DND-41 (cell line): ENCODE measurements at regions not wholly inside any gene's neighbourhood (a gene's known extent, or its start where the extent isn't known, plus 50 kb on each side); places are given as distances from the start of the nearest gene placed in this dataset.

Experiments used
- ATAC-seq: fragments of 200-7000 bp; cut with Tn5 transposase; 3 replicates; pipeline ENCODE4 v1.9.1; 2021; ENCODE audit warnings: low read depth; ENCODE audit not compliant: insufficient read depth
- DNase-seq: peaks from one replicate; pipeline ENCODE4 v3.0.0-alpha.2; 2020
- H2AFZ ChIP-seq: 2 replicates; pipeline ENCODE4 v1.6.0; 2012; ENCODE audit warnings: low read depth, low read length
- H3K27ac ChIP-seq: 2 replicates; pipeline ENCODE4 v1.5.1; 2012; ENCODE audit warnings: low read length, inconsistent platforms
- H3K27me3 ChIP-seq: fragments of 200-600 bp; sonication (generic); 2 replicates; pipeline ENCODE4 v1.6.0; 2012; ENCODE audit warnings: low read length, mild to moderate bottlenecking, inconsistent platforms; ENCODE audit not compliant: insufficient read depth, poor library complexity
- H3K36me3 ChIP-seq: 2 replicates; pipeline ENCODE4 v1.5.1; 2012; ENCODE audit warnings: low read length, inconsistent platforms; ENCODE audit not compliant: insufficient read depth
- H3K4me1 ChIP-seq: 2 replicates; pipeline ENCODE4 v1.5.1; 2012; ENCODE audit warnings: mild to moderate bottlenecking, low read length; ENCODE audit not compliant: insufficient read depth
- H3K4me2 ChIP-seq: 2 replicates; pipeline ENCODE4 v1.6.0; 2012; ENCODE audit warnings: mild to moderate bottlenecking, moderate library complexity, low read length, inconsistent platforms; ENCODE audit not compliant: insufficient read depth
- H3K4me3 ChIP-seq, 2 experiments: fragments of 200-600 bp in 1 of 2; shearing (Covaris generic) in 1 of 2; 2 replicates each; pipeline ENCODE4 v1.5.1; 2012 to 2016; ENCODE audit warnings: inconsistent platforms in 2 of 2, low read length in 2 of 2, mild to moderate bottlenecking in 2 of 2, low read depth in 1 of 2, moderate library complexity in 1 of 2
- H3K79me2 ChIP-seq: 2 replicates; pipeline ENCODE4 v1.6.0; 2012; ENCODE audit warnings: low read length, inconsistent platforms; ENCODE audit not compliant: insufficient read depth
- H3K9ac ChIP-seq: 2 replicates; pipeline ENCODE4 v1.6.0; 2012; ENCODE audit warnings: low read depth, mild to moderate bottlenecking, inconsistent platforms, low read length, moderate library complexity
- H3K9me3 ChIP-seq: 2 replicates; pipeline ENCODE4 v1.5.1; 2012; ENCODE audit warnings: low read length, moderate library complexity, mild to moderate bottlenecking, inconsistent platforms; ENCODE audit not compliant: insufficient read depth, severe bottlenecking
- H4K20me1 ChIP-seq: 2 replicates; pipeline ENCODE4 v1.6.0; 2012; ENCODE audit warnings: low read length; ENCODE audit not compliant: insufficient read depth
- CTCF ChIP-seq: IDR thresholded peaks from 2 replicates; pipeline ENCODE4 v1.5.1; 2012; ENCODE audit warnings: borderline replicate concordance, low read length, moderate library complexity, mild to moderate bottlenecking; ENCODE audit not compliant: poor library complexity, severe bottlenecking; ENCODE audit errors: extremely low read depth
- EZH2 ChIP-seq: IDR thresholded peaks from 3 replicates; pipeline ENCODE4 v1.6.1; 2012; ENCODE audit warnings: borderline replicate concordance, low read depth, mild to moderate bottlenecking, moderate library complexity, low read length, inconsistent platforms; ENCODE audit not compliant: severe bottlenecking

GRCh38 chr3:111465081-111465670, 76.8 kb upstream of the CD96 start:
- H3K4me2 ChIP-seq, result no peak overlapping the region
- H3K9ac ChIP-seq, result no peak overlapping the region
- H2AFZ ChIP-seq, result no peak overlapping the region
- H3K4me1 ChIP-seq, result no peaks in the 10 kb centered on the region
- H3K36me3 ChIP-seq, result no peaks in the 10 kb centered on the region
- no peaks in the 10 kb centered on the region for H3K27me3 ChIP-seq
- no peaks in the 10 kb centered on the region for H3K79me2 ChIP-seq
- DNase-seq, result no peak
- H4K20me1 ChIP-seq, result no peaks in the 10 kb centered on the region
- no peaks in the 10 kb centered on the region for H3K9me3 ChIP-seq
- TF ChIP-seq CTCF (no peak), EZH2 (no peak)
- H3K27ac ChIP-seq, result no peak overlapping the region
- no peak overlapping the region for H3K4me3 ChIP-seq
- no peak for ATAC-seq

- no peak for ATAC-seq
- no peaks in the 10 kb centered on the region for H3K79me2 ChIP-seq
- no peaks in the 10 kb centered on the region for H4K20me1 ChIP-seq
- H3K9ac ChIP-seq, result no peak overlapping the region
- no peak overlapping the region for H3K4me2 ChIP-seq
- no peaks in the 10 kb centered on the region for H3K27me3 ChIP-seq
- H2AFZ ChIP-seq, result no peak overlapping the region
- H3K4me3 ChIP-seq, result no peak overlapping the region
- H3K36me3 ChIP-seq, result no peaks in the 10 kb centered on the region
- no peaks in the 10 kb centered on the region for H3K9me3 ChIP-seq
- TF ChIP-seq EZH2, result no peak
- no peak for TF ChIP-seq CTCF
- DNase-seq, result no peak
- no peaks in the 10 kb centered on the region for H3K4me1 ChIP-seq
- H3K27ac ChIP-seq, result no peak overlapping the region
Observed at GRCh38 chr3:111470032-111470431, 72.0 kb upstream of the CD96 start.

GRCh38 chr3:111471831-111472230, 70.2 kb upstream of the CD96 start:
- H3K4me3 ChIP-seq, result no peak overlapping the region
- no peak for TF ChIP-seq CTCF
- TF ChIP-seq EZH2, result no peak
- no peaks in the 10 kb centered on the region for H4K20me1 ChIP-seq

GRCh38 chr3:111472556-111472955, 69.4 kb upstream of the CD96 start:
- Histone ChIP-seq H3K79me2 (no peaks in the 10 kb centered on the region), H3K36me3 (no peaks in the 10 kb centered on the region), H3K9ac (no peak overlapping the region), H3K4me2 (no peak overlapping the region), H4K20me1 (no peaks in the 10 kb centered on the region), H3K4me3 (no peak overlapping the region), H3K9me3 (no peaks in the 10 kb centered on the region), H3K4me1 (no peaks in the 10 kb centered on the region), H3K27me3 (no peaks in the 10 kb centered on the region), H2AFZ (no peak overlapping the region), H3K27ac (no peak overlapping the region)
- ATAC-seq (no peak), DNase-seq (no peak)
- no peak for TF ChIP-seq EZH2
- TF ChIP-seq CTCF, result no peak

More at GRCh38 chr3:111471831-111472230, 70.2 kb upstream of the CD96 start:
- Histone ChIP-seq H3K4me2 (no peak overlapping the region), H3K27me3 (no peaks in the 10 kb centered on the region), H3K9ac (no peak overlapping the region), H3K4me1 (no peaks in the 10 kb centered on the region), H3K79me2 (no peaks in the 10 kb centered on the region), H3K27ac (no peak overlapping the region), H3K36me3 (no peaks in the 10 kb centered on the region), H2AFZ (no peak overlapping the region), H3K9me3 (no peaks in the 10 kb centered on the region)
- ATAC-seq (no peak), DNase-seq (no peak)
